Gastrocnemius medialis (tissue), 4 donors: ENCODE measurements at regions not wholly inside any gene's neighbourhood (a gene's known extent, or its start where the extent isn't known, plus 50 kb on each side); places are given as distances from the start of the nearest gene placed in this dataset.

ENCODE experiments used
- ATAC-seq, 2 donors: fragments of 150-250 bp; one replicate each; pipeline ENCODE4 v1.9.1; 2016
- DNase-seq, 2 donors: peaks; one replicate each; pipeline ENCODE4 v3.0.0-alpha.2; 2019
- H3K27ac ChIP-seq, 4 donors: fragments of 200-600 bp; sonication (generic); 1 replicate in 1 of 4; 2 replicates in 3 of 4; pipeline ENCODE4 v1.5.1; 2016 to 2018; ENCODE audit warnings: mild to moderate bottlenecking in 2 of 4, moderate library complexity in 1 of 4
- H3K27me3 ChIP-seq, 3 donors: fragments of 200-600 bp; sonication (generic) in 2 of 3; 1 replicate in 1 of 3; 2 replicates in 2 of 3; pipeline versions ENCODE4 v1.5.1 to v1.6.0; 2016 to 2019; ENCODE audit warnings: mild to moderate bottlenecking in 1 of 3, moderate library complexity in 1 of 3
- H3K36me3 ChIP-seq, 2 donors: fragments of 200-600 bp; sonication (generic) in 1 of 2; one replicate each; pipeline ENCODE4 v1.5.1; 2017 to 2018
- H3K4me1 ChIP-seq, 2 donors: fragments of 200-600 bp; sonication (generic) in 1 of 2; one replicate each; pipeline ENCODE4 v1.5.1; 2016 to 2017; ENCODE audit warnings: mild to moderate bottlenecking in 2 of 2
- H3K4me3 ChIP-seq, 4 donors: fragments of 200-600 bp; sonication (generic) in 3 of 4; 1 replicate in 1 of 4; 2 replicates in 3 of 4; pipeline ENCODE4 v1.5.1; 2016 to 2019; ENCODE audit warnings: mild to moderate bottlenecking in 2 of 4
- H3K9me3 ChIP-seq, 3 donors: fragments of 200-600 bp; sonication (generic) in 2 of 3; 1 replicate in 1 of 3; 2 replicates in 2 of 3; pipeline ENCODE4 v1.5.1; 2016 to 2019
- POLR2A ChIP-seq, 2 donors: fragments of 450-650 bp; IDR thresholded peaks; one replicate each; pipeline ENCODE4 v1.6.1; 2017; ENCODE audit warnings: antibody characterized with exemption in 2 of 2, mild to moderate bottlenecking in 2 of 2, moderate library complexity in 2 of 2
- in situ Hi-C, 4 donors: fragments of 200-750 bp; cut with MboI; loops; one replicate each; pipeline versions ENCODE4 v1.15.0 to v1.8.0; 2017; ENCODE audit warnings: low sequenced_read_pairs in 4 of 4
- intact Hi-C: fragments of 100-400 bp; cut with DNase I; formaldehyde crosslinking; loops from one replicate; pipeline ENCODE4 v1.15.1; 2023; ENCODE audit warnings: low total_unique reads
- TF ChIP-seq, protein P1 (sequence below), 5 experiments: fragments of 450-650 bp in 3 of 5; fragments of 200-600 bp in 2 of 5; sonication (generic) in 2 of 5; IDR thresholded peaks in 4 of 5; conservative IDR thresholded peaks in 1 of 5; 1 replicate in 4 of 5; 2 replicates in 1 of 5; pipeline ENCODE4 v1.5.1; 2016 to 2019; ENCODE audit warnings: antibody characterized with exemption in 5 of 5, mild to moderate bottlenecking in 3 of 5, moderate library complexity in 3 of 5

GRCh38 chr17:79360196-79360595 is 250.7 kb downstream of the RBFOX3 start:
- in situ Hi-C loops (no loop called here), intact Hi-C loops (no loop called here)
- Histone ChIP-seq H3K4me1 (no peaks in the 10 kb centered on the region), H3K27me3 (peaks cover 38 to 58% (median 41%) of the 10 kb centered on the region in 3 donors), H3K4me3 (no peak overlapping the region), H3K27ac (no peak overlapping the region), H3K9me3 (no peaks in the 10 kb centered on the region), H3K36me3 (no peaks in the 10 kb centered on the region)
- no peak for TF ChIP-seq POLR2A (IDR thresholded peaks at IDR 0.05)
- TF ChIP-seq, protein P1, sequence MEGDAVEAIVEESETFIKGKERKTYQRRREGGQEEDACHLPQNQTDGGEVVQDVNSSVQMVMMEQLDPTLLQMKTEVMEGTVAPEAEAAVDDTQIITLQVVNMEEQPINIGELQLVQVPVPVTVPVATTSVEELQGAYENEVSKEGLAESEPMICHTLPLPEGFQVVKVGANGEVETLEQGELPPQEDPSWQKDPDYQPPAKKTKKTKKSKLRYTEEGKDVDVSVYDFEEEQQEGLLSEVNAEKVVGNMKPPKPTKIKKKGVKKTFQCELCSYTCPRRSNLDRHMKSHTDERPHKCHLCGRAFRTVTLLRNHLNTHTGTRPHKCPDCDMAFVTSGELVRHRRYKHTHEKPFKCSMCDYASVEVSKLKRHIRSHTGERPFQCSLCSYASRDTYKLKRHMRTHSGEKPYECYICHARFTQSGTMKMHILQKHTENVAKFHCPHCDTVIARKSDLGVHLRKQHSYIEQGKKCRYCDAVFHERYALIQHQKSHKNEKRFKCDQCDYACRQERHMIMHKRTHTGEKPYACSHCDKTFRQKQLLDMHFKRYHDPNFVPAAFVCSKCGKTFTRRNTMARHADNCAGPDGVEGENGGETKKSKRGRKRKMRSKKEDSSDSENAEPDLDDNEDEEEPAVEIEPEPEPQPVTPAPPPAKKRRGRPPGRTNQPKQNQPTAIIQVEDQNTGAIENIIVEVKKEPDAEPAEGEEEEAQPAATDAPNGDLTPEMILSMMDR (IDR thresholded peaks at IDR 0.05 in 4 of 5, conservative IDR thresholded peaks at IDR 0.05 in 1 of 5), result no peak
- DNase-seq (no peak), ATAC-seq (no peak)

DNA sequence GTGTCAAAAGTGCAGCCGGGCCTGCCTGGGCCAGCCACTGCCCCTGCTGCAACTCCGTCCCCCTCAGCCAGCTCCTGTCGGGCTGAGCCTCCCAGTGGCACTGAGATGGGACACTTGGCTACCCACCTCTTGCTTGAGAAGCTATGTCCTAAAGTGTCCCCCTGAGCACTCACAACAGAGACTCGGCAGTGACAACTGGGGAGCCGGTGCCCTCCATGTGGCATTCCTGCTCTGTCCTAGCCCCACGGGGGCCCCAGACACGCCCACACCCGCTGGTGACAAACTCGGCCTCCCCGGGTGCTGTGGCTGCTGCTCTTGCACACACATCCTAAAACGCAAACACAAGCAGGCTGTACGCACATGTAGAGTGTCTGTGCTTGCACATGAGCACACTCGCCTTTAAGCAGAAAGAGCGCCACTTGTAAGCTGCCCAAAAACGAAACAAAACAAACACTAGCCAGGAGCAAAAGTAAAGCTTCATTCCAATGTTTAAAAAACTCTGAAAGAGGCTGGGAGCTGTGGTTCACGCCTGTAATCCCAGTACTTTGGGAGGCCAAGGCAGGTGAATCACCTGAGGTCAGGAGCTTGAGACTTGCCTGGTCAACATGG is 253.9 kb downstream of the RBFOX3 start:
- TF ChIP-seq POLR2A (IDR thresholded peaks at IDR 0.05), result no peak
- TF ChIP-seq, protein P1 (IDR thresholded peaks at IDR 0.05 in 4 of 5, conservative IDR thresholded peaks at IDR 0.05 in 1 of 5), result no peak
- H3K36me3 ChIP-seq, result no peaks in the 10 kb centered on the region
- H3K4me3 ChIP-seq, result no peak overlapping the region
- H3K27me3 ChIP-seq, result peaks cover 45 to 57% (median 52%) of the 10 kb centered on the region in 3 donors
- no peak overlapping the region for H3K27ac ChIP-seq
- in situ Hi-C loops, result no loop called here
- H3K9me3 ChIP-seq, result no peaks in the 10 kb centered on the region
- ATAC-seq, result no peak
- no peaks in the 10 kb centered on the region for H3K4me1 ChIP-seq
- DNase-seq, result no peak
- intact Hi-C loops, result no loop called here

GRCh38 chr17:79355165-79355564 is 255.7 kb downstream of the RBFOX3 start:
- in situ Hi-C loops (no loop called here), intact Hi-C loops (no loop called here)
- H3K27me3 ChIP-seq, result peaks cover 43 to 53% (median 51%) of the 10 kb centered on the region in 3 donors
- no peak overlapping the region for H3K27ac ChIP-seq
- no peak for ATAC-seq
- H3K9me3 ChIP-seq, result no peaks in the 10 kb centered on the region
- TF ChIP-seq POLR2A (IDR thresholded peaks at IDR 0.05), result no peak
- TF ChIP-seq, protein P1 (IDR thresholded peaks at IDR 0.05 in 4 of 5, conservative IDR thresholded peaks at IDR 0.05 in 1 of 5), result no peak
- H3K4me3 ChIP-seq, result no peak overlapping the region
- no peaks in the 10 kb centered on the region for H3K4me1 ChIP-seq
- H3K36me3 ChIP-seq, result no peaks in the 10 kb centered on the region
- DNase-seq, result no peak

GRCh38 chr17:79354173-79354820 is 256.6 kb downstream of the RBFOX3 start:
- Histone ChIP-seq H3K9me3 (no peaks in the 10 kb centered on the region), H3K27ac (no peak overlapping the region), H3K36me3 (no peaks in the 10 kb centered on the region), H3K4me1 (no peaks in the 10 kb centered on the region), H3K27me3 (peaks cover 43 to 57% (median 50%) of the 10 kb centered on the region in 3 donors), H3K4me3 (no peak overlapping the region)
- TF ChIP-seq, protein P1 (IDR thresholded peaks at IDR 0.05 in 4 of 5, conservative IDR thresholded peaks at IDR 0.05 in 1 of 5), result no peak
- TF ChIP-seq POLR2A (IDR thresholded peaks at IDR 0.05), result no peak
- DNase-seq, result no peak
- ATAC-seq, result no peak
- in situ Hi-C loops (no loop called here), intact Hi-C loops (no loop called here)
